Spleen (tissue), 7 donors: ENCODE measurements at regions not wholly inside any gene's neighbourhood (a gene's known extent, or its start where the extent isn't known, plus 50 kb on each side); places are given as distances from the start of the nearest gene placed in this dataset.

Experiments used
- CTCF ChIP-seq, 11 experiments: fragments of 200-600 bp in 7 of 11; fragments of 450-650 bp in 4 of 11; sonication (generic) in 4 of 11; IDR thresholded peaks in 8 of 11; conservative IDR thresholded peaks in 3 of 11; 1 replicate in 7 of 11; 2 replicates in 4 of 11; pipeline versions ENCODE4 v1.4.0 to v1.8.0; 2016 to 2021; ENCODE audit warnings: antibody characterized with exemption in 11 of 11, inconsistent platforms in 4 of 11, mild to moderate bottlenecking in 1 of 11
- POLR2A ChIP-seq, 3 donors: fragments of 450-650 bp; IDR thresholded peaks; one replicate each; pipeline ENCODE4 v1.5.1; 2017; ENCODE audit warnings: antibody characterized with exemption in 3 of 3, mild to moderate bottlenecking in 1 of 3
- POLR2AphosphoS5 ChIP-seq, 3 donors: sonication (generic); formaldehyde crosslinking; IDR thresholded peaks; one replicate each; pipeline ENCODE4 v1.5.1; 2017; ENCODE audit warnings: antibody characterized with exemption in 3 of 3
- donor health status: DM: no; HTN: no; CAD: no; lungs with moderate emphysema.
- donor health status: DM: no; HTN: no; CAD: no.
- donor health status: DM: no; HTN: no; CAD: no.

GRCh38 chrX:97740886-97741285 is 857.2 kb downstream of the RPA4 start:
- TF ChIP-seq CTCF (IDR thresholded peaks at IDR 0.05 in 8 of 11, conservative IDR thresholded peaks at IDR 0.05 in 3 of 11) (no peak), POLR2AphosphoS5 (IDR thresholded peaks at IDR 0.05) (no peak), POLR2A (IDR thresholded peaks at IDR 0.05) (no peak)
